A549 (cell line): ENCODE measurements at regions not wholly inside any gene's neighbourhood (a gene's known extent, or its start where the extent isn't known, plus 50 kb on each side); places are given as distances from the start of the nearest gene placed in this dataset.

Source experiments
- POLR2A ChIP-seq: IDR thresholded peaks from 2 replicates; pipeline ENCODE4 v1.6.1; 2012; ENCODE audit warnings: mild to moderate bottlenecking, low read length
- TF ChIP-seq, protein P1 (sequence below): fragments of >200 bp; sonication (Bioruptor Twin); formaldehyde crosslinking; IDR thresholded peaks from 3 replicates; pipeline ENCODE4 v1.5.1; 2016
- TF ChIP-seq, protein P2 (sequence below): fragments of 150-350 bp; IDR thresholded peaks from 2 replicates; pipeline ENCODE4 v1.6.1; 2014; ENCODE audit warnings: low read depth, mild to moderate bottlenecking, low read length

DNA sequence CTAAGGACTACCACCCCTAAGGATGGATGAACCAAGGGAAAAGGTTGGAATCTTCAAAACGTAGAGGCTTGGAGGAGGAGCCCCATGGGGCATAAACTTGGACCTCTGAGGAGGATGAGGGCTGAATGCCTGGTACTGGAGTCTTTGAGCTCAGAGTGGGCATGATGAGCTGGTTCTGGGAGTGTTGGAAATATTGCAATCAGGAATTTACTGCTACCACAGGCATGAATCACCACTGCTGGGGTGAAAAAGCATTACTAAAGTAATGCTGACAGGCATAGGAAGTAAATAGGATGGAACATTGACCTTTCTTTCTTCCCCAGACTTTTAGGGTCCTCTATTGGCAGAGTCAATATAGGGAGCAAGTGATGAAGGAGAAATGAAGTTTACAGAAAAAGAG is 105.8 kb upstream of the RPS6KA3 start:
- TF ChIP-seq POLR2A, result no peak
- TF ChIP-seq, protein P1, sequence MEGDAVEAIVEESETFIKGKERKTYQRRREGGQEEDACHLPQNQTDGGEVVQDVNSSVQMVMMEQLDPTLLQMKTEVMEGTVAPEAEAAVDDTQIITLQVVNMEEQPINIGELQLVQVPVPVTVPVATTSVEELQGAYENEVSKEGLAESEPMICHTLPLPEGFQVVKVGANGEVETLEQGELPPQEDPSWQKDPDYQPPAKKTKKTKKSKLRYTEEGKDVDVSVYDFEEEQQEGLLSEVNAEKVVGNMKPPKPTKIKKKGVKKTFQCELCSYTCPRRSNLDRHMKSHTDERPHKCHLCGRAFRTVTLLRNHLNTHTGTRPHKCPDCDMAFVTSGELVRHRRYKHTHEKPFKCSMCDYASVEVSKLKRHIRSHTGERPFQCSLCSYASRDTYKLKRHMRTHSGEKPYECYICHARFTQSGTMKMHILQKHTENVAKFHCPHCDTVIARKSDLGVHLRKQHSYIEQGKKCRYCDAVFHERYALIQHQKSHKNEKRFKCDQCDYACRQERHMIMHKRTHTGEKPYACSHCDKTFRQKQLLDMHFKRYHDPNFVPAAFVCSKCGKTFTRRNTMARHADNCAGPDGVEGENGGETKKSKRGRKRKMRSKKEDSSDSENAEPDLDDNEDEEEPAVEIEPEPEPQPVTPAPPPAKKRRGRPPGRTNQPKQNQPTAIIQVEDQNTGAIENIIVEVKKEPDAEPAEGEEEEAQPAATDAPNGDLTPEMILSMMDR, result no peak
- TF ChIP-seq, protein P2, sequence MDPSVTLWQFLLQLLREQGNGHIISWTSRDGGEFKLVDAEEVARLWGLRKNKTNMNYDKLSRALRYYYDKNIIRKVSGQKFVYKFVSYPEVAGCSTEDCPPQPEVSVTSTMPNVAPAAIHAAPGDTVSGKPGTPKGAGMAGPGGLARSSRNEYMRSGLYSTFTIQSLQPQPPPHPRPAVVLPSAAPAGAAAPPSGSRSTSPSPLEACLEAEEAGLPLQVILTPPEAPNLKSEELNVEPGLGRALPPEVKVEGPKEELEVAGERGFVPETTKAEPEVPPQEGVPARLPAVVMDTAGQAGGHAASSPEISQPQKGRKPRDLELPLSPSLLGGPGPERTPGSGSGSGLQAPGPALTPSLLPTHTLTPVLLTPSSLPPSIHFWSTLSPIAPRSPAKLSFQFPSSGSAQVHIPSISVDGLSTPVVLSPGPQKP, result no peak
